ENCODE measurements at regions not wholly inside any gene's neighbourhood (a gene's known extent, or its start where the extent isn't known, plus 50 kb on each side); places are given as distances from the start of the nearest gene placed in this dataset.

- peaks cover 0 to 9% (median 0%) of the 10 kb centered on the region in 3 experiments; a peak in 2 of 7 replicates for H3K36me3 Mint-ChIP-seq (ENCODE audit: insufficient read depth in 1 of 3, low read depth in 3 of 3)
These were observed 55.0 kb upstream of the EN2 start for GRCh38 chr7:155402941-155403340.

More at GRCh38 chr7:155402941-155403340, 55.0 kb upstream of the EN2 start:
- Histone ChIP-seq H3K79me2 (ENCODE audit: insufficient read depth, low read length) (no peaks in the 10 kb centered on the region), H3K4me2 (ENCODE audit: insufficient read depth, insufficient read length, low read length) (no peak overlapping the region), H3K4me1 (ENCODE audit: insufficient read depth, low read length) (no peaks in the 10 kb centered on the region), H2BK20ac (ENCODE audit: low read depth, low read length, poor library complexity, severe bottlenecking) (no peak overlapping the region), H4K5ac (ENCODE audit: insufficient read length, low read depth, low read length) (no peak overlapping the region), H2BK120ac (ENCODE audit: low read depth, low read length, poor library complexity, severe bottlenecking) (no peak overlapping the region), H3K56ac (ENCODE audit: insufficient read length, low read depth, low read length) (no peak overlapping the region), H3K18ac (ENCODE audit: insufficient read length, low read depth, low read length) (no peak overlapping the region), H2BK15ac (ENCODE audit: low read depth, low read length) (no peak overlapping the region), H3K9ac (ENCODE audit: extremely low read depth, insufficient read length, low read length) (no peak overlapping the region), H4K8ac (replicated peaks; ENCODE audit: insufficient read length, low read depth, low read length) (no peak overlapping the region), H3K9me3 (ENCODE audit: control insufficient read depth, low read depth, low read length) (no peaks in the 10 kb centered on the region), H2AFZ (ENCODE audit: low read length) (no peak overlapping the region), H3K27ac (ENCODE audit: insufficient read length, low read depth, low read length) (no peak overlapping the region), H2BK12ac (ENCODE audit: insufficient read length, low read depth, low read length) (no peak overlapping the region), H2BK5ac (ENCODE audit: insufficient read length, low read length) (no peak overlapping the region), H3K14ac (ENCODE audit: insufficient read depth, low read length) (peak overlapping the region; percentile 54; the same call in 1 of the 2 replicates), H3K23ac (ENCODE audit: insufficient read length, low read depth, low read length) (no peak overlapping the region), H4K20me1 (ENCODE audit: control insufficient read depth, insufficient read depth, insufficient read length) (no peaks in the 10 kb centered on the region), H4K91ac (ENCODE audit: insufficient read length, low read depth, low read length) (no peak overlapping the region), H2AK5ac (ENCODE audit: insufficient read length, low read length) (no peak overlapping the region), H3T11ph (ENCODE audit: low read length) (no peak overlapping the region), H3K79me1 (ENCODE audit: insufficient read depth, low read depth, low read length, poor library complexity, severe bottlenecking) (no peaks in the 10 kb centered on the region), H3K23me2 (ENCODE audit: insufficient read length, low read depth, low read length, poor library complexity, severe bottlenecking) (no peaks in the 10 kb centered on the region), H3K4ac (ENCODE audit: low read depth, low read length) (no peak overlapping the region), H3K27me3 (ENCODE audit: insufficient read depth, low read length) (no peaks in the 10 kb centered on the region)
- H3K4me1 Mint-ChIP-seq = no peaks in the 10 kb centered on the region
- WGBS (ENCODE audit: extremely low coverage, insufficient read length, low lambda C conversion rate) = no CpG with 5 or more reads among the region's 6 CpGs
- peaks cover 63% of the 10 kb centered on the region for H3K27me3 Mint-ChIP-seq (ENCODE audit: low read depth)
- TF ChIP-seq, protein P1, sequence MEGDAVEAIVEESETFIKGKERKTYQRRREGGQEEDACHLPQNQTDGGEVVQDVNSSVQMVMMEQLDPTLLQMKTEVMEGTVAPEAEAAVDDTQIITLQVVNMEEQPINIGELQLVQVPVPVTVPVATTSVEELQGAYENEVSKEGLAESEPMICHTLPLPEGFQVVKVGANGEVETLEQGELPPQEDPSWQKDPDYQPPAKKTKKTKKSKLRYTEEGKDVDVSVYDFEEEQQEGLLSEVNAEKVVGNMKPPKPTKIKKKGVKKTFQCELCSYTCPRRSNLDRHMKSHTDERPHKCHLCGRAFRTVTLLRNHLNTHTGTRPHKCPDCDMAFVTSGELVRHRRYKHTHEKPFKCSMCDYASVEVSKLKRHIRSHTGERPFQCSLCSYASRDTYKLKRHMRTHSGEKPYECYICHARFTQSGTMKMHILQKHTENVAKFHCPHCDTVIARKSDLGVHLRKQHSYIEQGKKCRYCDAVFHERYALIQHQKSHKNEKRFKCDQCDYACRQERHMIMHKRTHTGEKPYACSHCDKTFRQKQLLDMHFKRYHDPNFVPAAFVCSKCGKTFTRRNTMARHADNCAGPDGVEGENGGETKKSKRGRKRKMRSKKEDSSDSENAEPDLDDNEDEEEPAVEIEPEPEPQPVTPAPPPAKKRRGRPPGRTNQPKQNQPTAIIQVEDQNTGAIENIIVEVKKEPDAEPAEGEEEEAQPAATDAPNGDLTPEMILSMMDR (conservative IDR thresholded peaks at IDR 0.05) = no peak
- no peak overlapping the region for H3K27ac Mint-ChIP-seq
- peak overlapping the region in 1 of 2 experiments; percentile 61; a peak in 1 of 5 replicates for H3K4me3 Mint-ChIP-seq
- DNase-seq = no peak
- peaks cover 5 to 10% of the 10 kb centered on the region in 2 experiments; a peak in 4 of 5 replicates for H3K9me3 Mint-ChIP-seq

Measured in H9 (cell line).